ENCODE measurements at regions not wholly inside any gene's neighbourhood (a gene's known extent, or its start where the extent isn't known, plus 50 kb on each side); places are given as distances from the start of the nearest gene placed in this dataset.

DNA sequence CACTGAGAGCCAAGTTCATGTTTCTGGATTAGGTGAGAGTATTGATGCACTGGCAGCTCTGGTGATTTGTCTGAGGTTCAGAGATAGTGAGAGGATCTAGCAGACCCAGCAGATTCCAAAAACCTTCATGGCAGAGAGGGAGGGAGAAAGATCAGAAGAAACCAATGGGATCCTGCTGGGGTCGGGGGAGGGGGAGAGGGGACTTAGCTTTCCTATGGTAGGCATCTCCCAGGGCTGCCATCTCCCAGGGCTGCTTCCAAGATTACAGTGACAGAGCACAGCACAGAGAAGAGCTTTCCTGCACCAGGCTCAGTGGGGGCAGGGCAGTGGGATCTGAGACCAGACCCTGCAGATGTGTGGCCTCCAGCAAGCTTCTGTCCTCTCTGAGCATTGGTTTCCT is 76.8 kb upstream of the GDF10 start:
- DNase-seq (ENCODE audit: low read depth, low spot score): no peak
- no peaks in the 10 kb centered on the region for H3K36me3 ChIP-seq (ENCODE audit: insufficient read depth, low read length)
- no peak overlapping the region for H3K27ac ChIP-seq
- no peak overlapping the region for H3K9ac ChIP-seq (ENCODE audit: insufficient read length)
- no peaks in the 10 kb centered on the region for H3K9me3 ChIP-seq (ENCODE audit: low read depth, low read length)
- TF ChIP-seq POLR2AphosphoS5 (IDR thresholded peaks at IDR 0.05; ENCODE audit: borderline replicate concordance, low read depth, low read length) (no peak), EZH2 (IDR thresholded peaks at IDR 0.05) (no peak), FOXP2 (optimal IDR thresholded peaks at IDR 0.05; ENCODE audit: control extremely low read depth, extremely low read length, insufficient read depth) (no peak)
- H3K4me3 ChIP-seq: no peak overlapping the region

DNA sequence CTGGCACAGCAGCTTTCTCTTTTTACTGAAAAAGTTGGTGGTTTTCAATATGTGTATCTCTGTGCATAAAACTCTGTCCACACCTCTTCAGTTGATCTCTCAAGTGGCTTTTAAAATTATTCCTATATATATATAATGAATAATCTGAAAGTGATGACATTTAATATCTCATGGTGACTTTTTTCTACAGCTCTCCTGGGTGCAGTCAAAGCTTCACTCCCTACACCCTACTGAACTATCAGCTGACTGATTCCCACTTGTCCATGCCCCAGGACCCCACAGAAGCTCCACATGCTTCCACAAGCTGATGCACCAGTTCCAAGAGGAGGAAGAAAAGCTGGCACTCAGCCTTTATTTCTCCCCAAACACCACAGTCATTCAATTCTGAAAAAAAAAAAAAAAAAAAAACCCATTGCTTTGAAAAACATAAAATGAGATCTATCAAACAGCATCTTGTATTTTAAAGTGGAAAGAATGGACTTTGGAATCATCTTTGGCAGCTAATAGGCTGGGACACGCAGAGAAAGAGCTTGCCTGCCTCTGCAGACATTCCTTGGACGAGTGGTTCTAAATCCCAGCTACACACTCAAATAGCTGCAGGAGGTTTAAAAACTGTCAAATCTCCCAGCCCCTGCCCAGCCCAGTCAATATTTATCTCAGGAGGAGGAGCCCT is 75.3 kb upstream of the GDF10 start:
- Histone ChIP-seq H3K9ac (ENCODE audit: insufficient read length) (no peak overlapping the region), H3K9me3 (ENCODE audit: low read depth, low read length) (no peaks in the 10 kb centered on the region), H3K36me3 (ENCODE audit: insufficient read depth, low read length) (no peaks in the 10 kb centered on the region), H3K27ac (no peak overlapping the region), H3K4me3 (no peak overlapping the region)
- no peak for TF ChIP-seq EZH2 (IDR thresholded peaks at IDR 0.05)
- TF ChIP-seq FOXP2 (optimal IDR thresholded peaks at IDR 0.05; ENCODE audit: control extremely low read depth, extremely low read length, insufficient read depth): no peak
- TF ChIP-seq POLR2AphosphoS5 (IDR thresholded peaks at IDR 0.05; ENCODE audit: borderline replicate concordance, low read depth, low read length): no peak
- no peak for DNase-seq (ENCODE audit: low read depth, low spot score)

DNA sequence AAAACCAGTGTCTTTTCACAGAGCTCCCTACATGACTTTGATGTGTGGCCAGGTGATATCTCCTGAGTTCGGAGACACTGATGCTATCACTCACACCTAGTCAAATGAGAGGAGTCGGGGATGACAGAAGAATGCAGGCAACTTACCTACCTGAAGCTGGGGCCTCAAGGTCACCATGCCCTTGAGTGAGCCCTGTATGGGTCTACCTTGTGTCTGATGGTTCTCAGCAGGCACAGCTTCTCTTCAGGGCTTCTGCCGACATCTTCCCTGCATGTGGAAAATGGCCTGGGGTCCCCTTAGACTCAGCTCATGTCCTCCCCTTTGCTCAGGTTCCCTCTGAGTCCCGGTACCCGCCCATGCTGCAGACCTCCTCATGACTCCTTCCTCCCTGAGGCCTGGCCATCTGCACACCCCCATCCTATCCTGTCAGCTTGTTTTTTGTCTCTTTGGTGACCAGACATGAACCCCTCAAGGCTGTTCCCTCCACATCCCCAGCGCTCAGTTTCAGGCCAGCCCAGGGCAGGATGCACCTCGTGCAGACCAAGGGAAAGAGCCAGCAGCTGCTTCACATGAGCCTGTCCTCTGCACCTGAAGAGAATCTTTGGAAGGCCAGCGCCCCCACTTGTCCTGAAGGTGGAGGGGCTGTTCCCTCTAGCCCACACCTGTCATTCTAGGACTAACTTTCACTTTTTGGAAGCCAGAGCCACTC is 74.6 kb upstream of the GDF10 start:
- Histone ChIP-seq H3K9me3 (ENCODE audit: low read depth, low read length) (no peaks in the 10 kb centered on the region), H3K4me3 (no peak overlapping the region), H3K27ac (no peak overlapping the region), H3K36me3 (ENCODE audit: insufficient read depth, low read length) (no peaks in the 10 kb centered on the region), H3K9ac (ENCODE audit: insufficient read length) (no peak overlapping the region)
- TF ChIP-seq EZH2 (IDR thresholded peaks at IDR 0.05): no peak
- DNase-seq (ENCODE audit: low read depth, low spot score): no peak

DNA sequence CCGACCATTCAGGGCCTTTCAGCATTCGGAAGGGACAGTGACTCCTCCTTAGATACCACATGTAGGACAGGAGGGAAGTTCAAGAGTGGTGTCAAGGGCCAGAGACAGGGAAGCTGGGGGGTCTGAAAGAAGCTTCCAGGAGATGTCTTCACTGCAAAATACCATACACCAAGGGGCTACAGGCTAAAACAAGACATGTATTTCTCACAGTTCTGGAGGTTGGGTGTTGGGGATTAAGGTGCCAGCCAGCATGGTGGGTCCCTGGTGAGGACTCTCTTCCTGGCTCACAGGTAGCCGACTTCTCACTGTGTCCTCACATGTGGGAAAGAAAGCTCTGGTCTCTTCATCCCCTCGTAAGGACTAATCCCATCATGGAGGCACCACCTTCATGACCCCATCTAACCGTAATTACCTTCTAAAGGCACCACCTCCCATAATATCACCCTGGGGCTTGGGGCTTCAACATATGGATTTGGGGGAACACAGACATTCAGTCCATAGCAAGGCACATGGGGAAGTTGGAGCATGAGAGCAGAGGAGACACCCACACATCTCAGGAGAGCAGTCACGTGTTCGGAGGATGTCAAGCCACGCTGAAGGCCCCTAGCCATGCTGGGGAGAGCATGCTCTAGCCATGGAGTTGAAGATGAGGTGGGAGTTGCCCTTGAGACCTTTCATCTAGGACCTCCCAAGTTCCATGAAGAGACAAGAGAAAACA is 73.9 kb upstream of the GDF10 start:
- H3K27ac ChIP-seq: no peak overlapping the region
- H3K4me3 ChIP-seq: no peak overlapping the region
- DNase-seq (ENCODE audit: low read depth, low spot score): no peak
- TF ChIP-seq POLR2AphosphoS5 (IDR thresholded peaks at IDR 0.05; ENCODE audit: borderline replicate concordance, low read depth, low read length): no peak
- TF ChIP-seq FOXP2 (optimal IDR thresholded peaks at IDR 0.05; ENCODE audit: control extremely low read depth, extremely low read length, insufficient read depth): no peak
- TF ChIP-seq EZH2 (IDR thresholded peaks at IDR 0.05): no peak
- no peak overlapping the region for H3K9ac ChIP-seq (ENCODE audit: insufficient read length)
- H3K9me3 ChIP-seq (ENCODE audit: low read depth, low read length): no peaks in the 10 kb centered on the region
- H3K36me3 ChIP-seq (ENCODE audit: insufficient read depth, low read length): no peaks in the 10 kb centered on the region

DNA sequence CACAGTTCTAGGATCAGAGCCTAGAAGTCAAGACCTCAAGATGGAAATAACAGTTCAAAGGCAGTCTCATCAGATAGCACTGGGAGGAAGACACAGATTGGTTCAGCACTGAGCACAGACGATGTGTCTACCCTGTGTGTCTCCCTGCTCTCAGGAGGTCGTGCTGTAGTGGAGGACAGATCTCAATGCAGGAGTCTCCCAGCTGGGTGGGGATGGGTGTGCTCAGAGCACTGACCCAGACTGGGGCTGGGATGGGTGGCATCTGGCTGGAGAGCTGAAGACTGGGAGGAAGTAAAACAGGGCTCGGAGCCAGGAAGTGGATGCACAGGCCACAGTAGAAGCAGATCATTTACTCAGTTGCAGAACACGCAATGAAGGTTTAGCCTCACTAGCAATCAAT is 69.5 kb upstream of the GDF10 start:
- Histone ChIP-seq H3K36me3 (ENCODE audit: insufficient read depth, low read length) (no peaks in the 10 kb centered on the region), H3K9me3 (ENCODE audit: low read depth, low read length) (no peaks in the 10 kb centered on the region), H3K9ac (ENCODE audit: insufficient read length) (no peak overlapping the region), H3K27ac (no peak overlapping the region), H3K4me3 (no peak overlapping the region)
- DNase-seq (ENCODE audit: low read depth, low spot score): no peak
- TF ChIP-seq FOXP2 (optimal IDR thresholded peaks at IDR 0.05; ENCODE audit: control extremely low read depth, extremely low read length, insufficient read depth) (no peak), POLR2AphosphoS5 (IDR thresholded peaks at IDR 0.05; ENCODE audit: borderline replicate concordance, low read depth, low read length) (no peak), EZH2 (IDR thresholded peaks at IDR 0.05) (no peak)

DNA sequence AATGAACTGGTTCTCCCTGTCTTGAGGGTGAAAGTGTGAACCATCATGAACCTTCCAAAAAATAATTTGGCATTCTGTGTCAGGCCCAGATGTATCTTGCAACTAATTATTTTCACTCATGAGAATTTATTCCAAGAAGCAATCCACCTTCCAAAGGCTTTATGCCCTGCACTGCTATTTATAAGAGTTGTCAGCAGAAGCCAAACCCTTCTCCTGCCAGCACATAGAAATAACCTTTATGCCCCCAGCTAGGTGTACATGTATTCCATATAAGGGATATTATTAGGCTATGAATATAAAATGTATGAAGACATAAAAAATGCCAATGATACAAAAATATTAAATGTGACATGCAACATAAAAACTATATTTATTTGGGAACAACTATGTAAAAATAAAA is 69.0 kb upstream of the GDF10 start:
- H3K27ac ChIP-seq: no peak overlapping the region
- H3K9ac ChIP-seq (ENCODE audit: insufficient read length): no peak overlapping the region
- no peaks in the 10 kb centered on the region for H3K36me3 ChIP-seq (ENCODE audit: insufficient read depth, low read length)
- TF ChIP-seq POLR2AphosphoS5 (IDR thresholded peaks at IDR 0.05; ENCODE audit: borderline replicate concordance, low read depth, low read length): no peak
- TF ChIP-seq FOXP2 (optimal IDR thresholded peaks at IDR 0.05; ENCODE audit: control extremely low read depth, extremely low read length, insufficient read depth): no peak
- no peak for TF ChIP-seq EZH2 (IDR thresholded peaks at IDR 0.05)
- DNase-seq (ENCODE audit: low read depth, low spot score): no peak
- H3K9me3 ChIP-seq (ENCODE audit: low read depth, low read length): no peaks in the 10 kb centered on the region
- H3K4me3 ChIP-seq: no peak overlapping the region

DNA sequence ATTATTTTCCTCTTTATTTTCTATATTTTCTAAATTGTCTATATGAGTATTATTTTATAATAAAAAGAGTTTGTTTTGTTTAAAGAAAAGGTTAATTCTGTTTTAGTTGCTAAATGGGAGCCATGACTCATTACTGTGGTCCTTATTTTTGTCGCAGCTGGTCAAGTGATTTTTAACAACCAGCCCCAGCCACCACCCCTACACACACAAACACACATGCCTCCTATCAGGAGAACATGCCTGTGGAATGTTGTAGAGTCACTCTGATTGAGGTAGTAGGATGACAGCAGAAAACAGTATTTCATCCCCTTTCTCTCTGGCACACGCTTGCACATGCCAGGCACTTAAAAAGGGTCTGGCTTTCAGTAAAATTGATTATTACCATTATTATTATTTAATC is 68.6 kb upstream of the GDF10 start:
- Histone ChIP-seq H3K9ac (ENCODE audit: insufficient read length) (no peak overlapping the region), H3K9me3 (ENCODE audit: low read depth, low read length) (no peaks in the 10 kb centered on the region), H3K4me3 (no peak overlapping the region), H3K27ac (no peak overlapping the region), H3K36me3 (ENCODE audit: insufficient read depth, low read length) (no peaks in the 10 kb centered on the region)
- DNase-seq (ENCODE audit: low read depth, low spot score): no peak
- no peak for TF ChIP-seq FOXP2 (optimal IDR thresholded peaks at IDR 0.05; ENCODE audit: control extremely low read depth, extremely low read length, insufficient read depth)
- TF ChIP-seq POLR2AphosphoS5 (IDR thresholded peaks at IDR 0.05; ENCODE audit: borderline replicate concordance, low read depth, low read length): no peak
- TF ChIP-seq EZH2 (IDR thresholded peaks at IDR 0.05): no peak

DNA sequence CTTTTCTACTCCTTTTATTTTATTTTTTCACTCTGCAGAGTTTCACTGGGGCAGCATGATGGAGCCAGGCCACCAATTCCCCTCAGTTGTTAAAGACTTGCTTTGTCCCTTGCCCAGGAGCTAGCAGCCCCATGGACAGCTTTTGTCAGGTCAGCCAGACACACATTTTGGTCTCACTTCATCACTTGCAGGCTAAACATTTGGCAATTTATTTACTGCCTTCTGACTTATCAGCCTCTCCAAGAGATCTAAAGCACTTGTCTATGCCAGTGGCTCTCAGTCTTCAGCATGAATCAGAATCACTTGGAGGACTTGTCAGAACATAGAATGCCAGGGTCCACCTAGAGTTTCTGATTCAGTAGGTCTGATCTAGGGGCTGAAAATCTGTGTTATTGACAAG is 66.4 kb upstream of the GDF10 start:
- H3K9ac ChIP-seq (ENCODE audit: insufficient read length): no peak overlapping the region
- no peaks in the 10 kb centered on the region for H3K36me3 ChIP-seq (ENCODE audit: insufficient read depth, low read length)
- no peaks in the 10 kb centered on the region for H3K9me3 ChIP-seq (ENCODE audit: low read depth, low read length)
- no peak for DNase-seq (ENCODE audit: low read depth, low spot score)
- no peak overlapping the region for H3K4me3 ChIP-seq
- no peak for TF ChIP-seq FOXP2 (optimal IDR thresholded peaks at IDR 0.05; ENCODE audit: control extremely low read depth, extremely low read length, insufficient read depth)
- no peak for TF ChIP-seq EZH2 (IDR thresholded peaks at IDR 0.05)
- TF ChIP-seq POLR2AphosphoS5 (IDR thresholded peaks at IDR 0.05; ENCODE audit: borderline replicate concordance, low read depth, low read length): no peak
- no peak overlapping the region for H3K27ac ChIP-seq

Data from SK-N-MC (cell line).